Stimulated activated naive CD8-positive, alpha-beta T cell treated with anti-CD3 and anti-CD28 coated beads, Interleukin-15, amount 100 ng/mL, for 72 hours (primary cell): ENCODE measurements at regions not wholly inside any gene's neighbourhood (a gene's known extent, or its start where the extent isn't known, plus 50 kb on each side); places are given as distances from the start of the nearest gene placed in this dataset.

ENCODE experiments used
- ATAC-seq: fragments of 150-1000 bp; cut with Tn5 transposase; 2 replicates; pipeline ENCODE4 v1.10.0; 2021; ENCODE audit warnings: mild to moderate bottlenecking, moderate library complexity
- DNase-seq, 2 donors: peaks; one replicate each; pipeline ENCODE4 v3.0.0; 2021 to 2022
- H3K27ac Mint-ChIP-seq, 2 donors: one replicate each; pipeline ENCODE4 v1.8.0; 2022; ENCODE audit warnings: mild to moderate bottlenecking in 2 of 2, mixed read lengths in 2 of 2, moderate library complexity in 2 of 2
- H3K27me3 Mint-ChIP-seq: one replicate; pipeline ENCODE4 v1.8.0; 2022; ENCODE audit warnings: mixed read lengths
- H3K4me1 Mint-ChIP-seq: one replicate; pipeline ENCODE4 v1.8.0; 2022; ENCODE audit warnings: mild to moderate bottlenecking, mixed read lengths
- H3K4me3 Mint-ChIP-seq, 2 donors: one replicate each; pipeline ENCODE4 v1.8.0; 2022; ENCODE audit warnings: mild to moderate bottlenecking in 2 of 2, mixed read lengths in 2 of 2, moderate library complexity in 1 of 2
- H3K9me3 Mint-ChIP-seq, 2 donors: one replicate each; pipeline ENCODE4 v1.8.0; 2022; ENCODE audit warnings: mixed read lengths in 2 of 2

GRCh38 chr2:156079845-156080244 lies 252.7 kb downstream of the NR4A2 start:
- Mint-ChIP-seq H3K4me3 (no peak overlapping the region), H3K9me3 (peaks cover 5 to 28% of the 10 kb centered on the region in 2 donors), H3K4me1 (peaks cover 5% of the 10 kb centered on the region), H3K27me3 (no peaks in the 10 kb centered on the region), H3K27ac (no peak overlapping the region)
- ATAC-seq (no peak), DNase-seq (no peak)

- no peak overlapping the region for H3K4me3 Mint-ChIP-seq
- H3K4me1 Mint-ChIP-seq: peaks cover 5% of the 10 kb centered on the region
- DNase-seq (no peak), ATAC-seq (no peak)
- no peak overlapping the region for H3K27ac Mint-ChIP-seq
- H3K9me3 Mint-ChIP-seq: peaks cover 5 to 24% of the 10 kb centered on the region in 2 donors
- no peaks in the 10 kb centered on the region for H3K27me3 Mint-ChIP-seq
These were observed 255.3 kb downstream of the NR4A2 start for GRCh38 chr2:156077041-156077742.

DNA sequence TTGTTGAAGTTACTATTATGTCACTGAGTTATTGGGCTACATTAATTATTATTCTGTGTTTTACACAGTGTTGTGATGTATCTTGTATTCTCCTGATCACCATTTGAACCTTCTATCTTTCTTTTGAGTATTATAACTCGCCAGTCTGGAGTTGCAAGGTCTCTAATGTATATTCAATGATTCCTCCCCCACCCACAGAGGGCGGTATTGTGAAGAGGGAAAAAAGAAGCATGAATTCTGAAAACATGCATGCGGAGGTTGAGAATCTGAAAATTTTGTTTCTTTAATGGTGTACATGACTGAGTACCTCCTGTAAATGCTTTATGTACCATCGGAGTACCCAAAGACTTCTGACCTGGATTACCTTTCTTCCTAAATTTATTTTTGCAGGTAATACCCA lies 266.6 kb downstream of the NR4A2 start:
- H3K27ac Mint-ChIP-seq: no peak overlapping the region
- ATAC-seq (no peak), DNase-seq (no peak)
- H3K4me3 Mint-ChIP-seq: no peak overlapping the region
- H3K4me1 Mint-ChIP-seq: no peaks in the 10 kb centered on the region
- no peaks in the 10 kb centered on the region for H3K9me3 Mint-ChIP-seq
- H3K27me3 Mint-ChIP-seq: peaks cover 7% of the 10 kb centered on the region

DNA sequence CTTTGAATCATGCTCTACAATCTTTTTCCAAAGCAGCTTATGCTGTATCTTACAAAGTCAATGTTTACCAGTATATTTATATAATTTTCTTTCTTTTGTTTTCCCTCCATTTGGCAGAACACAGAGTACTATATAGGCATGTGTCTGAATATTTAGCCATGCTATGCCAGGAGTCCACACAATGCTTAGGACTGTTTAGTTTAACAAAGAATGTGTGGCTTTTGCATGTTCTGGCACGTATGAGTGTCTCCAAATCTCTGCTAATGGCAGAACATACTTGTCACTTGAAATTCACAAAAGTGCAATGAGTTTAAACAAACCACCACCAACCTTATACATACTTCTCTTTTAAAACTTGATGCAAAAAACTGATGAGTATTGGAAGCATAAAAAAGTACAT lies 268.0 kb downstream of the NR4A2 start:
- DNase-seq: no peak
- no peak overlapping the region for H3K4me3 Mint-ChIP-seq
- H3K4me1 Mint-ChIP-seq: no peaks in the 10 kb centered on the region
- no peak overlapping the region for H3K27ac Mint-ChIP-seq
- peaks cover 7% of the 10 kb centered on the region for H3K27me3 Mint-ChIP-seq
- ATAC-seq: no peak
- H3K9me3 Mint-ChIP-seq: no peaks in the 10 kb centered on the region

- no peak for ATAC-seq
- Mint-ChIP-seq H3K9me3 (no peaks in the 10 kb centered on the region), H3K4me3 (no peak overlapping the region), H3K27me3 (no peaks in the 10 kb centered on the region), H3K27ac (no peak overlapping the region), H3K4me1 (no peaks in the 10 kb centered on the region)
- no peak for DNase-seq
These were observed 274.9 kb downstream of the NR4A2 start for GRCh38 chr2:156057647-156058046.

DNA sequence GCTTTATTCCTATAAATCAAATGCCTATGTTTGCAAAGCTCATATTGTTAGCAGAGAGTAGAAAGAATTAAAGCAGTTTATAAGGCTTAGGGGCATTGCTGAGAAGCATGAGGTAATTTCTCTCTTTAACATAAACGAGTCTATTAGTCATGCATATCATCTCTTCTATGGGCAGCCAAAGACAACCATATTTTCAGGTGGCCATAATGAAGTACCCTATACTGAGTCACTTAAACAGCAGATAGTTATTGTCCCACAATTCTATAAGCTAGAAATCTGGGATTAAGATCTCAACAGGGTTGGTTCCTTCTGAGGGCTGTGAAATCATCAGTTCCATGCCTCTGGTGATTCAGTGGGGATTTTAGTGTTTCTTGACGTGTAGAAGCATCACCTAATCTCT lies 277.5 kb downstream of the NR4A2 start:
- Mint-ChIP-seq H3K4me3 (no peak overlapping the region), H3K27me3 (no peaks in the 10 kb centered on the region), H3K4me1 (no peaks in the 10 kb centered on the region), H3K9me3 (no peaks in the 10 kb centered on the region), H3K27ac (no peak overlapping the region)
- DNase-seq: no peak
- no peak for ATAC-seq

DNA sequence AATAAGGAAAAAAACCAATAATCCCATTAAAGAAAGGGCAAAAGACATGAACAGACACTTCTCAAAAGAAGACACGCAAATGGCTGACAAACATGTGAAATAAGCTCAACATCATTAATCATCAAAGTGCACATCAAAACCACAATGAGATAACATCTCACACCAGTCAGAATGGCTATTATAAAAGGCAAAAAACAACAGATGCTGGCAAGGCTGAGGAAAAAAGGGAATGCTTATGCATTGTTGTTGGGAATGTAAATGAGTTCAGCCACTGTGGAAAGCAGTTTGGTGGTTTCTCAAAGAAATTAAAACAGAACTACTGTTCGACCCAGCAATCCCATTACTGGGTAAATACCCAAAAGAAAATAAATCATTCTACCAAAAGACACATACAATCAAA lies 285.6 kb downstream of the NR4A2 start:
- ATAC-seq (no peak), DNase-seq (no peak)
- Mint-ChIP-seq H3K4me3 (no peak overlapping the region), H3K27me3 (no peaks in the 10 kb centered on the region), H3K9me3 (peaks cover 0 to 9% of the 10 kb centered on the region in 2 donors), H3K4me1 (no peaks in the 10 kb centered on the region), H3K27ac (no peak overlapping the region)

DNA sequence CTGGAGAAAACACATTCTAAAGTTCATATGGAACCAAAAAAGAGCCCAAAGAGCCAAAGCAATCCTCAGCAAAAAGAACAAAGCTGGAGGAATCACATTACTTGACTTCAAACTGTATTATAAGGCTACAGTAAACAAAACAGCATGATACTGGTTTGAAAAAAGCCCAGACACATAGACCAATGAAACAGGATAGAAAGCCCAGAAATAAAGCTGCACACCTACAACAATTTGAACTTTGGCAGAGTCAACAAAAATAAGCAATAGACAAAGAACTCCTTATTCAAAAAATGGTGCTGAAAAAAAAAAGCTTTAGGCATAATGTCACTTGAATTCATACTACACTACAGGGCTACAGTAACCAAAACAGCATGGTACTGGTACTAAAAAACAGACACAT lies 289.6 kb downstream of the NR4A2 start:
- peaks cover 0 to 9% of the 10 kb centered on the region in 2 donors for H3K9me3 Mint-ChIP-seq
- H3K27me3 Mint-ChIP-seq: no peaks in the 10 kb centered on the region
- no peak overlapping the region for H3K4me3 Mint-ChIP-seq
- DNase-seq (no peak), ATAC-seq (no peak)
- no peak overlapping the region for H3K27ac Mint-ChIP-seq
- H3K4me1 Mint-ChIP-seq: no peaks in the 10 kb centered on the region

- Mint-ChIP-seq H3K27me3 (no peaks in the 10 kb centered on the region), H3K4me3 (no peak overlapping the region), H3K9me3 (no peaks in the 10 kb centered on the region), H3K4me1 (no peaks in the 10 kb centered on the region), H3K27ac (no peak overlapping the region)
- peak; percentile 31 for ATAC-seq
- DNase-seq: no peak
These were observed 294.5 kb downstream of the NR4A2 start for GRCh38 chr2:156038021-156038420.

DNA sequence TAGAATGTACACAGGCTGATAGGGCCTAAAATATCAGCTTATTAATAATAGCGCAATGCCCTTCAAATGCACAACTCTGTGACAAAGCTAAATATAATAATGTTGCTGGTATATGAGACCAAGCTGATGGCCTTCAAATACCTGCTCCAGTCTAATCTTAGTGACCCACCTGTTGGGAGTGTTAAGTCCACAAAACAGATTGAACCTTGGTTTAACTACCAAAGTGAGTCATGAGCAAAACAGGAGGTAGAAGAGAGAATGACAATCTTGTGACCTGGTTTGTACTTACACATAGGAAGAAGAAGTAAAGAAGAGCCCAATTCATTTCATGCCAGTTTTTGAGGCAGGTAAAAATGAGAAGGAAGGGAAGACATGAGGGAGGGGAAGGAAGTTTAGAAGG lies 295.0 kb downstream of the NR4A2 start:
- no peaks in the 10 kb centered on the region for H3K9me3 Mint-ChIP-seq
- H3K27ac Mint-ChIP-seq: no peak overlapping the region
- no peaks in the 10 kb centered on the region for H3K27me3 Mint-ChIP-seq
- DNase-seq (no peak), ATAC-seq (no peak)
- H3K4me3 Mint-ChIP-seq: no peak overlapping the region
- no peaks in the 10 kb centered on the region for H3K4me1 Mint-ChIP-seq

DNA sequence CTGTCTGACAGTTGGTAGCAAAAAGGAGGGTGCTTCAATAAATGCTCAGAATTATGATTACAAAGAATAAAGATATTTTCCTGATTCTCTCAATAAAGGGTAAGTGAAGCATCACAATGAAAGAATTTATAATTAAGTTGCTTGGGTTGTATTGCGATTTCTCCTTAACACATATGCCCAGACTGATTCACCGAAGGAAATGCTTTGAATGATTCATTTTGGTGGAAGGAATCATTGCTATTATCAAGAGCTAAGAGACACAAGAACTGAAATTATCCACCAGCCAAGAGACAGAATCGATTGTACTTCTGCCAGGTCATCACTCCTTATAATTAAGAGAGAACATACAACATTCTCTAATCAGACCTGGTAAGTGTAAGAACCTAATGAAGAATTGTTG lies 301.4 kb downstream of the NR4A2 start:
- Mint-ChIP-seq H3K4me1 (no peaks in the 10 kb centered on the region), H3K27me3 (no peaks in the 10 kb centered on the region), H3K27ac (no peak overlapping the region), H3K9me3 (no peaks in the 10 kb centered on the region), H3K4me3 (no peak overlapping the region)
- no peak for DNase-seq
- no peak for ATAC-seq

DNA sequence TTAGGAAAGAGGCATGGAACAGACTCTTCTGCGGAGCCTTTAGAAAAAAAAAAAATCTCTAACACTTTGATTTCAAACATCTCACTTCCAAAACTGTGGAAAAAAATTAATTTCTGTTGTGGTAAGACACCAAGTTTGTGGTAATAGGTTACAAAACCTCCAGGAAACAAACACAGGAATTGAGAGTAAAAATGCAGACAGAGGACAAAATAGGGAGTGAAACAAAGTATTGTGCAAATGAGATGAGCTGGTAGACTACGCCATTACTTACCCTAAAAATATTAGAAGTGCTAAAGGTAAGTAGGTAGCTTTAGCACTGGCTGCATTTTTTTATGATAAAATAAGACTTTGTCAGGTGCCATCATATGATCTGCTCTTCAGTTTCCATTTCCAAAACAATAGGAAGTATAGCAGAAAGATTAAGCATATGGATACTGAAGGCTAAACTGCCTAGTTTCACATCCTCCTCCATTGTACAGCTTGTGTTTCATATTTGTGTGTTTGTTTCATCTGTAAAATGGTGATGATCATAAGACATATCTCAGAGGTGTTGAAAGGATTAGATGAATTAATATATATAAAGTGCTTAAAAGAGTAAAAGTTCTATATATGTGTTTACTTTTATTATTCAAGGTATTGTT lies 309.2 kb downstream of the NR4A2 start:
- H3K4me1 Mint-ChIP-seq: no peaks in the 10 kb centered on the region
- no peaks in the 10 kb centered on the region for H3K9me3 Mint-ChIP-seq
- DNase-seq (no peak), ATAC-seq (no peak)
- H3K27ac Mint-ChIP-seq: no peak overlapping the region
- H3K27me3 Mint-ChIP-seq: no peaks in the 10 kb centered on the region
- H3K4me3 Mint-ChIP-seq: no peak overlapping the region

- no peak for ATAC-seq
- no peak overlapping the region for H3K4me3 Mint-ChIP-seq
- no peak for DNase-seq
- H3K27me3 Mint-ChIP-seq: no peaks in the 10 kb centered on the region
- H3K9me3 Mint-ChIP-seq: no peaks in the 10 kb centered on the region
- no peak overlapping the region for H3K27ac Mint-ChIP-seq
- no peaks in the 10 kb centered on the region for H3K4me1 Mint-ChIP-seq
These were observed 311.1 kb downstream of the NR4A2 start for GRCh38 chr2:156021146-156022040.

DNA sequence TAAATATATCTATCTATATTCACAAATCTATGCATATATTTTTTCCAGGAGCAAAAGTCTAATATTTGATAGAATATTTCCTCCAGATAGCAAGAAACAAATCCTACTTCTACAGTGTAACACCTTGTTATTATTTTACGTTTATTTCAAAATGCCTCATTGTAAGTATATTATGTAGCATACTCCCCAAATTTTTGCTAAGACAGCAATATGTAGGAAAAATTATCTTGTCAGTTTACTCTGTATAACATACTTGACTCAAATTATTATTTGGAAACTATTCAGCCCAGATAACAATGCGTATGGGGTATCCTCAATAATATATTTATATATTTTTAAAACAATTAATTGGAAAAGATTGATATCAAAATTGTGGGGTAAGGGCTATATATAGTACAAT lies 313.2 kb downstream of the NR4A2 start:
- Mint-ChIP-seq H3K27ac (no peak overlapping the region), H3K4me3 (no peak overlapping the region), H3K4me1 (no peaks in the 10 kb centered on the region), H3K27me3 (no peaks in the 10 kb centered on the region), H3K9me3 (no peaks in the 10 kb centered on the region)
- no peak for DNase-seq
- no peak for ATAC-seq

DNA sequence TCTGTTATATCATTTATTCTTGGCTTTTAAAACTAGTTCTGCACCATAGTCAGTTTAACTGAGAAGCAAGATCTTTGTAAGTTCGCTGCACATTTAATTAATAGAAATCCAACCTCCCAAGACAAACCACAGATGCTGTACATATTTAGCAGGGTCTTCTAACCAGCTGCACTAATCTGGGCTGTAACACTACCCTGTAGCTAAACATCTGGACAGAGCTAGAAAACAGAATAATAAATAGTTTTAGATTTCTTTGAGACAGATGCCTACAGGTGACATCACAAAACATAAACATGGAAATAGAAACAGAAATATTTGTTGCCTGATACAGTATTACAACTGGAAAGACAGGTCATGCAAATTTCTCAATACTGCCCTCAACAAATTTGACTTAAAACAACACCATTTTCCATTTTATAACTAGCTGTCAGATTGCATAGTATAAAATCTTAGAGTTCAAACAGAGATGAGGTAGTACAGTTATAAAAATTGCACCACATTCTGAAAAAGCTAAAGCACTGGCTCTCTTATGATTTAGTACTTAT lies 315.1 kb downstream of the NR4A2 start:
- Mint-ChIP-seq H3K27me3 (no peaks in the 10 kb centered on the region), H3K4me1 (no peaks in the 10 kb centered on the region), H3K4me3 (no peak overlapping the region), H3K9me3 (no peaks in the 10 kb centered on the region), H3K27ac (no peak overlapping the region)
- no peak for ATAC-seq
- DNase-seq: no peak

DNA sequence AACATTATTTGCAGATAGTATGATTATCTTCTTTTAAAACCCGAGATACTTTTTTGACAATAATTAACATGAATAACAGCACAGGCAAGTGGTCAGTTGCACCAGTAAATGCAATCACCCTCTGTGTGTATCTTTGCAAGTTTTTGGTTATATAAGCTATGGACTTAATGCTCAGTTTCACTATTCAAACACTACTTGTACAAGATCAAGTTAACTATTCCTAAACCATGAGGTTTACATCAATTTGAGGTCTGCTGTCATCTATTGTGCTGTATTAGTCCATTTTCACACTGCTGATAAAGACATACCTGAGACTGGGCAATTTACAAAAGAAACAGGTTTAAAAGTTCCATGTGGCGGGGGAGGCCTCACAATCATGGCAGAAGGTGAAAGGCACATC lies 323.2 kb downstream of the NR4A2 start:
- Mint-ChIP-seq H3K4me1 (no peaks in the 10 kb centered on the region), H3K9me3 (peaks cover 6 to 13% of the 10 kb centered on the region in 2 donors), H3K4me3 (no peak overlapping the region), H3K27ac (no peak overlapping the region), H3K27me3 (no peaks in the 10 kb centered on the region)
- no peak for DNase-seq
- no peak for ATAC-seq
